COR-L47 (cell line): ENCODE measurements at regions not wholly inside any gene's neighbourhood (a gene's known extent, or its start where the extent isn't known, plus 50 kb on each side); places are given as distances from the start of the nearest gene placed in this dataset.

Source experiments
- DNase-seq: peaks from one replicate; lab custom pipeline; 2025; lab: John Stamatoyannopoulos, UW

DNA sequence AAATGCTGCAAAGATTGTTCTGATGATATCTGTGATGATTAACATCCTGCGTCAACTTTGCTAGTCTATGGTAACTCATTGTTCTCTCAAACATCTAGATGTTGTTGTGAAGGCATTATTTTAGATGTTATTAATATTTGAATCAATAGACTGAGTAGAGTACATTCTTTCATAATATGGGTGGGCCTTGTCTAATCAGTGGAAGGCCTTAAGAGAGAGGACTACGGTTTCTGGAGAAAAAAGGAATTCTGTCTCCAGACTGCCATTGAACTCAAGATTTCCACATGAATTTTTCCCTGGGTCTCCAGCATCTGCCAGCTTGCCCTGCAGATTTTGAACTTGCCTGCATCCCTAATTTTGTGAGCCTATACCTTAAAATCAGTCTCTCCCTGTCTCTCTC lies 2381.1 kb upstream of the AGA start:
- no peak for DNase-seq

GRCh38 chr4:179831274-179831673 lies 2389.0 kb upstream of the AGA start:
- no peak for DNase-seq

- DNase-seq: no peak
These were observed 2394.2 kb upstream of the AGA start for GRCh38 chr4:179836179-179837075.

DNA sequence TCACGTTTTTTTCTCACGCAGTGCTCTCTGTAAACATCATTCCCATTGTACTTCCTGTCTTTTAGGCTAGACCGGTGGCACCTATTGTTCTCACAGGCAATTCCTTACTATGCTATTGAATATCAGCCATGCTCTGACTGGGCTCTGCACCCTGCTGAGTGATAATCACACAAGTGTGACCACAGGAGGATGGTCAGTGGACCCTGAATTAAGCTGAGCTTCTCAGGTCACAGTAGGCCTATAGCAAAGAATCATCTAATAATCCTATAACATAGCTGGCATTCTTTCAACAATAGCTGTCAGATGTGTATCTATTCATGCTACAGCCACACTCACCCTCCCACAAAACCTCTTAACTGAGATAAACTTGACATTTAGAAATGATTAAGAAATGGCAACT lies 2399.8 kb upstream of the TENM3 start:
- DNase-seq: no peak

GRCh38 chr4:179855469-179855868 lies 2387.7 kb upstream of the TENM3 start:
- no peak for DNase-seq

- DNase-seq: no peak
These were observed 2385.0 kb upstream of the TENM3 start for GRCh38 chr4:179858221-179858620.

- DNase-seq: peak; percentile 44
These were observed 2375.8 kb upstream of the TENM3 start for GRCh38 chr4:179867300-179867878.

DNA sequence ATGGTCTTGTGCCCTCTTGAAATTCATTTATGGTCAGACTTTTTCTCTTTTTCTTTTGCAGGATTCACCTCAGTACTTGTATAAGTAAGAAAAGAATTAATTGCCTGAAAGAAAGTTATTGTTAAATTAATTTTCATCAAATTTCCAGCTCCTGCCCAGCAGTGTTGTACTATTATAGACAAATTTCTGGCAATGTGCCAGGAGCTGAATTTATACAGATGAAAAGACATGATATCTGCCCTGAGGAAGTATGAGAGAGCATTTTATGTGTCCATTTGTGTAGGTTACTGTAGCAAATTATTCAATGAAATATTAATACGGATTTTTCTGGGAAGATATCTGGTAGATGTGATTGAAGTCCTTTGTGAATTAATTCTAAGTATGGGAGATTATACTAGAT lies 2371.5 kb upstream of the TENM3 start:
- no peak for DNase-seq

GRCh38 chr4:179872755-179873154 lies 2370.4 kb upstream of the TENM3 start:
- no peak for DNase-seq

DNA sequence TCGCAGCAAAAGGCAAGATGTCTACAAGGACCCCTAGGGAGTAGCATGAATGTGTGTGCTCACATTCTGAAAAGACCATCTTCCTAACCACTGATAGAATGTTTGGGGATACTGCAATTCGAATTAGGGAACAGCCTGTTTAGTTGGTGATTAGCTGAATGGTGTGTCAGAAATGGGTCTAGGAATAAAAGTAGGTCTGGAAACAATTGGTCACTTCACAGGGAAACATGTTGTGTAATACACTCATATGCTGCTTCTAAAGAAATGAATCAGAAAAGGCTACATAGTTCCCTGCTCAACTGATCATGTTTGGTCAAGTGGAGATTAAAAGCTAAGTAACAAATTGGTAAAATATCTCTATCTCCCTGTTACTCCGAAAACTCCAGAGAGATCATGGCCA lies 2362.4 kb upstream of the TENM3 start:
- DNase-seq: no peak

GRCh38 chr4:179894066-179894778 lies 2349.0 kb upstream of the TENM3 start:
- DNase-seq: no peak

- no peak for DNase-seq
These were observed 2323.6 kb upstream of the TENM3 start for GRCh38 chr4:179919587-179919986.

- no peak for DNase-seq
These were observed 2315.7 kb upstream of the TENM3 start for GRCh38 chr4:179927473-179927872.

- DNase-seq: no peak
These were observed 2301.3 kb upstream of the TENM3 start for GRCh38 chr4:179941911-179942310.

GRCh38 chr4:179976777-179977176 lies 2266.4 kb upstream of the TENM3 start:
- no peak for DNase-seq

DNA sequence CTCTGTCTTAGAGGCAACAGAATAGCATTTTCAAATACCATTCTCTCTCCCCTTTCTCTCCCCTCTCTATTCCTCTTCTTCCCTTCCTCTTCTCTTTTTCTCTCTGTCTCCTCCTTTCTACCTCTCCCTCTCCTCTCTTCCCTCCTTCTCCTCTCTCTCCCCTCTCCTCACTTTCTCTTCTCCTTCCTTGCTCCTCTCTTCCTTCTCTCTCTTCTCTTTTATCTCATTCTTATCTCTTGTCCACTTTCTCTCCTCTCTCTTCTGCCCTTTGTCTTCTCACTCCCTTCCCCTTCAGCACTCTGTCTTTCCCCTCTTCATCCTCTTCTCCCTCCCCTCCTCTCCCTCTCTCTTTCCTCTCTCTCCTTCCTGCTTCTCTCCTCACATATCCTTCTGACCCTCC lies 2265.8 kb upstream of the TENM3 start:
- no peak for DNase-seq

DNA sequence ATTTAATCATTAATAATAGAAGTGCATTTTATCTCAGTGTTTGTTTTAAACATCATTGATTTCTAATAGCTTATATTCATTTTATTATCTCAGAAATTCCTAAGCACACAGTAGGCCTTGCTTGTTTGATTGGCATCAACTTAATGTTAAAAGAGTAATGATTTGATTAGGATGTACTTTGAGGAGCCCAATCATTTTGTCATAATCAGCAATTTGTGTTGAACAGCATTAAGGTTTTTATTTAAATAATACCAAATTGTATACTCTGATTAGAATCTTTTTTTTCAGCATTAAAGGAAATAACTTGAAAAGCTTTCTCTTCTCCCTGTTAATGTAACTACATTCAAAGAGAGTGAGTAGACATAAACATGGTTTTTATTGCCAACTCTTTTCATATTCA lies 2262.0 kb upstream of the TENM3 start:
- DNase-seq: no peak

- no peak for DNase-seq
These were observed 2253.2 kb upstream of the TENM3 start for GRCh38 chr4:179989975-179990374.

DNA sequence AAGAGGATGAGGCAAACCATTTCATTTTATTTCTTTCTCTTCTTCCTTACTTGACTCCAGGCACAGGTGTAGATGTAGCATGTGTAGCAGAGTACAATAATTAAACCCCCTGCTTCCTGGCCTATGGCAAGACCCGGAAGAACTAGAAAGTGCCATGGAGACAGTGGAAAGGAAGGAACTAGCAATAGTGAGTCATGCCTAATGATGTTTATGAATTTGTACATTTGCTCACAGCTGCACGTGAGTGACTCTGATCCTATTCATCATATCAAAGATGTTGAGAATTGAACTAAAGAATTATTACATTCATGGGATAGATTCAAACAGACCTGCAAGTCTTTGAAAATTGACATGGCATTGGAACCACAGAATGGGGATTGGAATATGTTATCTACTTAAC lies 2233.9 kb upstream of the TENM3 start:
- DNase-seq: no peak

- DNase-seq: peak; percentile 7
These were observed 2214.5 kb upstream of the TENM3 start for GRCh38 chr4:180028682-180029081.

- DNase-seq: no peak
These were observed 2211.9 kb upstream of the TENM3 start for GRCh38 chr4:180031330-180031729.

GRCh38 chr4:180041576-180041975 lies 2201.6 kb upstream of the TENM3 start:
- no peak for DNase-seq

- no peak for DNase-seq
These were observed 2190.6 kb upstream of the TENM3 start for GRCh38 chr4:180052629-180053028.
